OCI-LY7 (cell line): ENCODE measurements at regions not wholly inside any gene's neighbourhood (a gene's known extent, or its start where the extent isn't known, plus 50 kb on each side); places are given as distances from the start of the nearest gene placed in this dataset.

Experiments used
- EZH2phosphoT487 ChIP-seq: fragments of 200-600 bp; sonication (generic); IDR thresholded peaks from 2 replicates; pipeline ENCODE4 v1.6.1; 2018; ENCODE audit warnings: low read depth, borderline replicate concordance, mild to moderate bottlenecking, mixed run types, antibody characterized with exemption, low read length, moderate library complexity, mixed read lengths
- TF ChIP-seq, protein P1 (sequence below): fragments of 200-600 bp; sonication (generic); conservative IDR thresholded peaks from 2 replicates; pipeline ENCODE4 v1.5.1; 2014; ENCODE audit warnings: mild to moderate bottlenecking, antibody characterized with exemption, low read length, moderate library complexity, mixed read lengths

DNA sequence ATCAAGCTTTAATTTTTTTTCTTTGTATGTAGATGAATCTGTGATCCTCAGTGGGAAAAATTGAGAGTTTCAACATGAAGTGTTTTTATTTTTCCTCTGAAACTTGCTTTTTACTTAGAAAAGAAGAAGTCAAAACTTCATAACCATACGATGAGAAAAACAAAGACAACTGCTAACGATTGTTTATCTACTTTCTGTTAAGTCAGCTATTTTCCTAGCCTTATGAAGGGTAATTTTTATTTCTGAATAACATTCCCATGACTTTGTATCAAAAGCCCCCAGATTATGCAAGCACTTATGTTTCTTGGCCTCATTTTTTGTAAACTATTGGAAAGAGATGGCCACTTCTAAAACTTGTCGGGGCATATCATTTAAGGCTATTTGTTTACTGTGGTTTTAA lies 645.1 kb upstream of the PRKX start:
- TF ChIP-seq, protein P1, sequence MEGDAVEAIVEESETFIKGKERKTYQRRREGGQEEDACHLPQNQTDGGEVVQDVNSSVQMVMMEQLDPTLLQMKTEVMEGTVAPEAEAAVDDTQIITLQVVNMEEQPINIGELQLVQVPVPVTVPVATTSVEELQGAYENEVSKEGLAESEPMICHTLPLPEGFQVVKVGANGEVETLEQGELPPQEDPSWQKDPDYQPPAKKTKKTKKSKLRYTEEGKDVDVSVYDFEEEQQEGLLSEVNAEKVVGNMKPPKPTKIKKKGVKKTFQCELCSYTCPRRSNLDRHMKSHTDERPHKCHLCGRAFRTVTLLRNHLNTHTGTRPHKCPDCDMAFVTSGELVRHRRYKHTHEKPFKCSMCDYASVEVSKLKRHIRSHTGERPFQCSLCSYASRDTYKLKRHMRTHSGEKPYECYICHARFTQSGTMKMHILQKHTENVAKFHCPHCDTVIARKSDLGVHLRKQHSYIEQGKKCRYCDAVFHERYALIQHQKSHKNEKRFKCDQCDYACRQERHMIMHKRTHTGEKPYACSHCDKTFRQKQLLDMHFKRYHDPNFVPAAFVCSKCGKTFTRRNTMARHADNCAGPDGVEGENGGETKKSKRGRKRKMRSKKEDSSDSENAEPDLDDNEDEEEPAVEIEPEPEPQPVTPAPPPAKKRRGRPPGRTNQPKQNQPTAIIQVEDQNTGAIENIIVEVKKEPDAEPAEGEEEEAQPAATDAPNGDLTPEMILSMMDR, result no peak
- TF ChIP-seq EZH2phosphoT487, result no peak
